Skeletal muscle tissue (tissue), 3 donors: ENCODE measurements at regions not wholly inside any gene's neighbourhood (a gene's known extent, or its start where the extent isn't known, plus 50 kb on each side); places are given as distances from the start of the nearest gene placed in this dataset.
"Not testable (repeated sequence)": the region's sequence is repeated elsewhere in the genome, so short reads cannot be mapped to it uniquely, and the experiment has no call there.

ENCODE experiments used
- H3K27ac ChIP-seq: one replicate; pipeline ENCODE4 v1.7.0; 2013; ENCODE audit warnings: mild to moderate bottlenecking, low read depth, low read length, inconsistent platforms
- H3K27me3 ChIP-seq, 3 donors: one replicate each; pipeline ENCODE4 v1.7.0; 2013; ENCODE audit warnings: low read length in 3 of 3; ENCODE audit not compliant: control insufficient read depth in 3 of 3, insufficient read depth in 3 of 3
- H3K36me3 ChIP-seq, 3 donors: one replicate each; pipeline ENCODE4 v1.7.0; 2013; ENCODE audit warnings: low read length in 3 of 3; ENCODE audit not compliant: control insufficient read depth in 3 of 3, insufficient read depth in 3 of 3
- H3K4me1 ChIP-seq, 3 donors: one replicate each; pipeline ENCODE4 v1.7.0; 2013; ENCODE audit warnings: low read length in 3 of 3, mild to moderate bottlenecking in 3 of 3; ENCODE audit not compliant: control insufficient read depth in 3 of 3, insufficient read depth in 3 of 3
- H3K4me3 ChIP-seq, 3 donors: one replicate each; pipeline ENCODE4 v1.7.0; 2013; ENCODE audit warnings: low read length in 3 of 3
- H3K9ac ChIP-seq, 3 donors: one replicate each; pipeline ENCODE4 v1.7.0; 2013; ENCODE audit warnings: low read length in 3 of 3, mild to moderate bottlenecking in 3 of 3, moderate library complexity in 2 of 3, low read depth in 1 of 3
- H3K9me3 ChIP-seq, 3 donors: one replicate each; pipeline ENCODE4 v1.7.0; 2013; ENCODE audit warnings: low read length in 3 of 3; ENCODE audit not compliant: control insufficient read depth in 3 of 3
- donor health status: Osteomylitis.

DNA sequence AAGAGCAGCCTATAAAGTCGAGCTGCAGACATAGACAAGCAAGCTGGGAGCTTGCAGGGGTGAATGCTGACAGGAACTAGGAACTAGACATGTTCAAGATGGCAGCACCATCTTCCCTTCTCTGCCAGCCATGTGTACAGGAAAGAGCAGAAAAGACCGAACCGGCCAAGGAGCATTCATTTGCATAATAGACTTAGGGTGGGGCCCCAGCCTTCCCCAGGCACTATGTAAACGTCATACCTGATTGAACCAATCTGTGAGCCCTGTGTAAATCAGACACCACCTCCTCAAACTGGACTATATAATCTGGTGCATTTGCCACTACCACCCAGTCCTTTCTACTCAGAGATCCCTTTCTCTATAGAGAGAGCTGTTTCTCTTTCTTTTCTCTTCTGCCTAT is 106.9 kb upstream of the FAM3C start:
- no peaks in the 10 kb centered on the region for H3K36me3 ChIP-seq
- no peak overlapping the region for H3K4me3 ChIP-seq
- H3K27me3 ChIP-seq: no peaks in the 10 kb centered on the region
- H3K4me1 ChIP-seq: no peaks in the 10 kb centered on the region
- H3K9ac ChIP-seq: no peak overlapping the region
- H3K27ac ChIP-seq: no peak overlapping the region
- H3K9me3 ChIP-seq: peaks cover 0 to 8% (median 0%) of the 10 kb centered on the region in 3 donors

DNA sequence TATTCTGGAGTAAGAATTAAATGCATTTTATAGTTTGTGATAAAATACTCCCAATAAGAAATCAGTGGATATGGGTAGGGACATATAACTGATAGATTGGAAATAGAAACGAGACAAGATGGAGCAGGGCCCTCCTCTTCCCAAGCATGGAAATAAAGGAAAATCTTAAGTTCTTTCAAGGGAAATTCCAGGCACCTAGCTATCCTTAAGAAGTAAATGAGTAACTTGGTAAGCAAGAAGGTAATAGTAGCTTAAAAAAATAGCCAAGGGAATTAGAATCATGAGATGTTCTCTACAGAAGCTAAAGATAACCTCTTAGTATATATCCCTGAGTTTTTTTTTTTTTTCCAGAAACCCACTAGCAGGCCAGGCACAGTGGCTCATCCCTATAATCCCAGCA is 105.5 kb upstream of the FAM3C start:
- Histone ChIP-seq H3K4me1 (no peaks in the 10 kb centered on the region), H3K9ac (no peak overlapping the region), H3K27me3 (no peaks in the 10 kb centered on the region), H3K27ac (no peak overlapping the region), H3K9me3 (peaks cover 0 to 8% (median 0%) of the 10 kb centered on the region in 3 donors), H3K36me3 (no peaks in the 10 kb centered on the region), H3K4me3 (no peak overlapping the region)

DNA sequence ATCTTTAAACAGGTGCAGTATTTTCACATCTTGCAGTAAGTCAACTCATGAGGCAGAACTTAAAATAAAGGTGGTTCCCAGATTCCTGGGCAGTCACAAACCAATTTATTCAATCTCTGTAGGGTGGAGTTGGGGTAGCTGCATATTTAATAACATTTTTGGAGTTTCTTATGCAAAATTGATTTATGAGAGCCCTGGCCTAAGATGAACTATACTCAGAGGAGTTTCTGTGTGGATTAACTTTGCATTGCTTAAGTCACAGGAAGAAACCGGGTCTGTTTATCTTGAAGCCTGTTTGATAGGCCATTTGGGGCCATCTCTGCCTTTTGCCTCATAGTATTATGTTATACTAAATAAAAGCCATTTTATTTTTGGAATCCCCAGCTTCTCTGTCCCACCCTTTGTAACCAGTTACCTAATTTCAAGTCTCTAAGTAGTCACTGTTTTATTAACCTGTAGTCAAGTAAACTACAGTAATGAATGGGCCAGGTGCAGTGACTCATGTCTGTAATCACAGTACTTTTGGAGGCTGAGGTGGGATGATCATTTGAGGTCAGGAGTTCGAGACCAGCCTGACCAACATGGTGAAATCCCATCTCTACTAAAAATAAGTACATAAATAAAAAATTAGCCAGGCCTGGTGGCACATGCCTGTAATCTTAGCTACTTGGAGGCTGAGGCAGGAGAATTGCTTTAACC is 104.4 kb upstream of the FAM3C start:
- Histone ChIP-seq H3K27me3 (no peaks in the 10 kb centered on the region), H3K36me3 (no peaks in the 10 kb centered on the region), H3K4me1 (no peaks in the 10 kb centered on the region), H3K9ac (no peak overlapping the region), H3K9me3 (peaks cover 0 to under 1% (median 0%) of the 10 kb centered on the region in 3 donors), H3K27ac (no peak overlapping the region), H3K4me3 (no peak overlapping the region)

DNA sequence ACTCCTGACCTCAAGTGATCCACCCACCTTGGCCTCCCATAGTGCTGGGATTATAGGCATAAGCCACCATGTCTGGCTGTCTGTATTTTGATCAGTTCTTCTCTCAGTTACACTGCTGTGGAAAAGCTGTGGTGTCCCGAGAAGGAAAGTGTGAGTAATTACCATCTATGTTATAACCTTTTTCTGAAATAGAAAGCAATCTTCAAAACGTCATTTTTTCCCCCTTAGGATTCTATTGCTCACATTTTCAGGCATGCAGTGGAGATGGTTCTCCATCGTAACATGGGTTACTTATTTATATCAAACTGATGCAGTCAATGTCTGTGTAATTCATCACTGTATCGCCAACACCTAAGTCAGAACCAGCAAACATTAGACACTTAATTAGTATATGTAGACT is 103.5 kb upstream of the FAM3C start:
- H3K9ac ChIP-seq: no peak overlapping the region
- no peaks in the 10 kb centered on the region for H3K27me3 ChIP-seq
- no peaks in the 10 kb centered on the region for H3K36me3 ChIP-seq
- H3K4me3 ChIP-seq: no peak overlapping the region
- no peak overlapping the region for H3K27ac ChIP-seq
- no peaks in the 10 kb centered on the region for H3K9me3 ChIP-seq
- no peaks in the 10 kb centered on the region for H3K4me1 ChIP-seq

DNA sequence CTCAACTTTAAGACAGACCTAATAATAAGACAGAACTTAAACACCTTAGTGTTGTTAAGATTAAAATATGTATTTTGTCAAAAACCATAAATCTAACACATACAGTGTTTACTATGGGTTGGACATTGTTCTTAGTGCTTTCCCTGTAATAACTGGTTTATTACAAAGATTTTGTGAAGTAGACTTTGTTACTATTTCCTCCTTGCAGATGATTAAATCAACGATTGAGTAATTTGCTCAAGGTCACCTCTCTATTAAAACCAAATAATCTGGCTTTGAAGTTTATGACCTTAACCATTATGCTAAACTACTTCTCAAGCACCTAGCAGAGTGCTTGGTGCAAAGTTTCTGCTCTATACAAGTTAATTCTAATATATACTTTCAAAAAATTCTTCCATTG is 102.7 kb upstream of the FAM3C start:
- H3K9me3 ChIP-seq: no peaks in the 10 kb centered on the region
- H3K4me3 ChIP-seq: no peak overlapping the region
- no peaks in the 10 kb centered on the region for H3K36me3 ChIP-seq
- H3K4me1 ChIP-seq: no peaks in the 10 kb centered on the region
- no peak overlapping the region for H3K9ac ChIP-seq
- no peaks in the 10 kb centered on the region for H3K27me3 ChIP-seq
- H3K27ac ChIP-seq: no peak overlapping the region

DNA sequence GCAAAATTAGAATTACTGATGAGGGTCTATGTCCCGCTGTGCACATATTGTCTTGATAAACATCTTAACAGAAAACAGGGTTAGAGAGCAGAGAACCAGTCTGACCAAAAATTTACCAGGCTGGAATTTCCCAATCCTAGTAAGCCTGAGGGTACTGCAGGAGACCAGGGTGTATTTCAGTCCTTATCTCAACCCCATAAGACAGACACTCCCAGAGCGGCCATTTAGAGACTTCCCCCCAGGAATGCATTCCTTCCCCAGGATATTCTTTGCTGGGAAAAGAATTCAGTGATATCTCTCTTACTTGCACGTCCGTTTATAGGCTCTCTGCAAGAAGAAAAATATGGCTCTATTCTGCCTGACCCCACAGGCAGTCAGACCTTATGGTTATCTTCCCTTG is 101.4 kb upstream of the FAM3C start:
- not testable (repeated sequence) for H3K9ac ChIP-seq, H3K4me3 ChIP-seq, H3K4me1 ChIP-seq, H3K27me3 ChIP-seq, H3K9me3 ChIP-seq, H3K36me3 ChIP-seq, H3K27ac ChIP-seq

DNA sequence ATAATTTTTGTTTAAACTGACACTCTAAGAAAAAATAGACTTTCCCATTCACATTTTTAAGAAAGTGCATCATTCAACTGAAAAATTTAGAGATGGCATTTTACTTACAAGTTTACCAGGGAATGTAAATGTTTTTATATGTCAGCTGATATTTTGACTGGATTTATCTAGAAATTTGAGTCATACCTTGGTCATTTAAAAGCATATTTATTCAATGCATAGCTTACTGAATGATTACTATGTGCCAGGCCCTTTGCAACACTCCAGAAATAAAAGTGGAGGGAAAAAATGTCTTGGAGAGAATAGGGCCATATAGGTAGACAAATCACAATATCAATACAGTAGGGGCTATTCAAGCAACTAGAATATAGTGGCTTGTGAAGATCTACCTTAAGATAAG is 98.4 kb upstream of the FAM3C start:
- no peak overlapping the region for H3K9ac ChIP-seq
- no peaks in the 10 kb centered on the region for H3K27me3 ChIP-seq
- H3K36me3 ChIP-seq: no peaks in the 10 kb centered on the region
- H3K4me1 ChIP-seq: no peaks in the 10 kb centered on the region
- H3K27ac ChIP-seq: no peak overlapping the region
- no peak overlapping the region for H3K4me3 ChIP-seq
- no peaks in the 10 kb centered on the region for H3K9me3 ChIP-seq

DNA sequence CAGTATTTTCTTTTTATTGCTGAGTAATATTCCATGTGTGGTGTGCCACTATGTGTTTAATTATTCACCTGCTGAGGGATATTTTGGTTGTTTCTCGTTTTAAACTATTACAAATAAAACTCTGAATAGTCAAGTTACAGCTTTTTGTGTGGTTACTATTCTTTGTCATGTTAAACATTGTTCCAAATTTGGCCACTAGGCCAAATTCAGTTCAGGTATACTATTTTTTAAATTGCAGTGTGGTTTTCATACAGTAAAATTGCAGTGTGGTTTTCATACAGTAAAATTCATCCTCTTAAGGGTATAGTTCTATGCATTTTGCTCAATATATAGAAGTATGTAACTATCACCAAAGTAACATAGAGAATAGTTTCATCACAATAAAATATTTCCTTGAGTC is 97.4 kb upstream of the FAM3C start:
- Histone ChIP-seq H3K4me3 (no peak overlapping the region), H3K9ac (no peak overlapping the region), H3K9me3 (no peaks in the 10 kb centered on the region), H3K27me3 (no peaks in the 10 kb centered on the region), H3K36me3 (no peaks in the 10 kb centered on the region), H3K27ac (no peak overlapping the region), H3K4me1 (no peaks in the 10 kb centered on the region)

DNA sequence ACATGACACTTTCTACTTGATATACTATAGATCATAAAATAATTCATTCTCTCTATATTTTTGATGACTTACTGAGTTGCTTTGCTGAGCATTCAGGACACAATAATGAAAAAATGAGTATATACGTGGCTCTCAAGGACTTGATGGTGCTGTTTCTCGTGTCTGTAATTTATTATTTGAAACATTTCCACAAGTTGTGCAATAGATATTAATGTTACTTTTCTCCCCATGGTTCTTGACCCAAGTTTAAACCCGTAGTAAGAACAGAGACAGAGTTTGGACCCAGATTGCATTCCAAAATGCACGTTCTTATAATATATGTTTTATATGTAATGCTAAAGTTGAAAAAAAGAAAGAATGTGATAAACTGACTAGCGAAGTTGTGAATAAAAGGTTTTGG is 94.2 kb upstream of the FAM3C start:
- H3K9ac ChIP-seq: no peak overlapping the region
- no peaks in the 10 kb centered on the region for H3K27me3 ChIP-seq
- H3K4me3 ChIP-seq: no peak overlapping the region
- H3K27ac ChIP-seq: no peak overlapping the region
- H3K9me3 ChIP-seq: no peaks in the 10 kb centered on the region
- no peaks in the 10 kb centered on the region for H3K4me1 ChIP-seq
- no peaks in the 10 kb centered on the region for H3K36me3 ChIP-seq

DNA sequence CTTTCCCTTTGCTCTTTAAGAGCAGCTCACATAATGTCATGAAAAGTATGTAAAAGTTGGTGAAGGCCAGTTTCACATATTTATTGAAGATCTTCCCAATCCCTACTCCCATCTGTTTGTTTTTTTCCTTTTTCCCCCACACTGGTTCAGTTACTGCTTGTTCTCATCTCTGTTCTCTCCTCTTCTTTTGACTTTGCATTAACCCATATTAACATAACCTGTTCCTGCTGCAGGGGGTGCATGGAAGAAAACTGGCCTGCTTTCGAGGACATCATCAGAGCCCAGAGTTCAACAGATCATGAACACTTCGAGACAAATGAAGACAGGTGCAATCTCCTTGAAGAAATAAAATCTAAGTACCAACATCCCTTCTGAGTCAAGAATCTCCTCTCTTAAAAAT is 93.3 kb upstream of the FAM3C start:
- H3K27me3 ChIP-seq: no peaks in the 10 kb centered on the region
- no peaks in the 10 kb centered on the region for H3K4me1 ChIP-seq
- no peak overlapping the region for H3K9ac ChIP-seq
- H3K36me3 ChIP-seq: no peaks in the 10 kb centered on the region
- no peak overlapping the region for H3K27ac ChIP-seq
- H3K9me3 ChIP-seq: no peaks in the 10 kb centered on the region
- no peak overlapping the region for H3K4me3 ChIP-seq
